HCT116 (cell line): ENCODE measurements at regions not wholly inside any gene's neighbourhood (a gene's known extent, or its start where the extent isn't known, plus 50 kb on each side); places are given as distances from the start of the nearest gene placed in this dataset.

Source experiments
- ATAC-seq: fragments of 200-7000 bp; cut with Tn5 transposase; 2 replicates; pipeline ENCODE4 v1.9.1; 2020; ENCODE audit warnings: mild to moderate bottlenecking, moderate library complexity
- BruUV-seq: library from RNA; stranded (reverse); fragments of 400-500 nt; replicated peaks from 2 replicates; lab custom pipeline; 2021; lab: Mats Ljungman, UMichigan
- CTCF ChIA-PET: fragments of 300-600 bp; sonication (Branson Sonifier 250); formaldehyde crosslinking; loops from one replicate; lab custom pipeline; 2021; ENCODE audit warnings: antibody characterized with exemption; lab: Charles Lee
- POLR2A ChIA-PET: fragments of 300-600, 350-600 bp; sonication (Branson Sonifier 250); formaldehyde crosslinking; loops from one replicate; lab custom pipeline; 2021; ENCODE audit warnings: antibody characterized with exemption; lab: Charles Lee
- RAD21 ChIA-PET, 2 experiments: fragments of 300-600 bp; sonication (Branson Sonifier 250); formaldehyde crosslinking; loops; one replicate each; lab custom pipeline; 2023; ENCODE audit warnings: low total read pairs in 2 of 2; ENCODE audit not compliant: uncharacterized antibody in 2 of 2, unreplicated experiment in 2 of 2, low non-redundant PET in 1 of 2; lab: Charles Lee
- DNase-seq: peaks from one replicate; pipeline ENCODE4 v3.0.0-alpha.2; 2010; ENCODE audit warnings: low read depth, low spot score
- H2AFZ ChIP-seq: fragments of 200-600 bp; shearing (Covaris generic), sonication (generic); 2 replicates; pipeline ENCODE4 v1.6.1; 2017; ENCODE audit warnings: low read depth, mixed run types, mixed read lengths, antibody characterized with exemption, low read length; ENCODE audit not compliant: poor library complexity, severe bottlenecking
- H3K27ac ChIP-seq: 2 replicates; pipeline ENCODE4 v1.5.1; 2012; ENCODE audit warnings: low read depth, low read length
- H3K27me3 ChIP-seq: fragments of 200-600 bp; sonication (generic); 2 replicates; pipeline ENCODE4 v1.6.1; 2016; ENCODE audit warnings: mixed run types, low read length, mixed read lengths; ENCODE audit not compliant: insufficient read depth
- H3K36me3 ChIP-seq, 2 experiments: fragments of 200-500 bp in 1 of 2; fragments of 200-600 bp in 1 of 2; sonication (Bioruptor generic) in 1 of 2; sonication (generic) in 1 of 2; 2 replicates each; pipeline versions ENCODE4 v1.5.1 to v1.6.1; 2014 to 2016; ENCODE audit warnings: low read length in 2 of 2, inconsistent platforms in 1 of 2, mixed read lengths in 1 of 2, mixed run types in 1 of 2; ENCODE audit not compliant: insufficient read depth in 2 of 2, control insufficient read depth in 1 of 2
- H3K4me1 ChIP-seq, 2 experiments: fragments of 200-600 bp in 1 of 2; sonication (generic) in 1 of 2; 2 replicates each; pipeline versions ENCODE4 v1.5.1 to v1.6.1; 2012 to 2017; ENCODE audit warnings: low read length in 2 of 2, inconsistent platforms in 1 of 2, mild to moderate bottlenecking in 1 of 2, mixed read lengths in 1 of 2, mixed run types in 1 of 2, moderate library complexity in 1 of 2; ENCODE audit not compliant: insufficient read depth in 2 of 2, control insufficient read depth in 1 of 2
- H3K4me2 ChIP-seq: fragments of 200-600 bp; sonication (generic); 2 replicates; pipeline ENCODE4 v1.6.1; 2017; ENCODE audit warnings: mixed run types, low read length, mixed read lengths
- H3K4me3 ChIP-seq, 2 experiments: fragments of 200-600 bp in 1 of 2; sonication (generic) in 1 of 2; replicated peaks in 1 of 2; 2 replicates each; pipeline ENCODE4 v1.5.1; 2011 to 2016; ENCODE audit warnings: low read length in 2 of 2, control low read depth in 1 of 2, low read depth in 1 of 2, mild to moderate bottlenecking in 1 of 2, mixed read lengths in 1 of 2, mixed run types in 1 of 2
- H3K79me2 ChIP-seq: fragments of 200-600 bp; sonication (generic); 2 replicates; pipeline ENCODE4 v1.6.1; 2017; ENCODE audit warnings: mild to moderate bottlenecking, mixed run types, low read length, moderate library complexity, mixed read lengths; ENCODE audit not compliant: insufficient read depth
- H3K9ac ChIP-seq: fragments of 200-600 bp; sonication (generic); 2 replicates; pipeline ENCODE4 v1.6.1; 2016; ENCODE audit warnings: low read length, mixed read lengths
- H3K9me2 ChIP-seq: fragments of 200-600 bp; sonication (generic), shearing (Covaris generic); 2 replicates; pipeline ENCODE4 v1.6.1; 2017; ENCODE audit warnings: mixed run types, mild to moderate bottlenecking, moderate library complexity; ENCODE audit not compliant: insufficient read depth
- H3K9me3 ChIP-seq, 2 experiments: fragments of 200-500 bp in 1 of 2; fragments of 200-600 bp in 1 of 2; sonication (Bioruptor generic) in 1 of 2; sonication (generic) in 1 of 2; 2 replicates each; pipeline ENCODE4 v1.6.1; 2014 to 2017; ENCODE audit warnings: low read length in 2 of 2, mixed read lengths in 2 of 2, inconsistent platforms in 1 of 2, low read depth in 1 of 2, mild to moderate bottlenecking in 1 of 2, mixed run types in 1 of 2, moderate library complexity in 1 of 2; ENCODE audit not compliant: control insufficient read depth in 1 of 2, insufficient read depth in 1 of 2
- H4K20me1 ChIP-seq: fragments of 200-600 bp; sonication (generic), shearing (Covaris generic); 2 replicates; pipeline ENCODE4 v1.6.1; 2017; ENCODE audit warnings: mixed run types, mild to moderate bottlenecking, moderate library complexity; ENCODE audit not compliant: insufficient read depth
- ATF3 ChIP-seq: IDR thresholded peaks from 2 replicates; pipeline ENCODE4 v1.6.1; 2012
- CEBPB ChIP-seq: IDR thresholded peaks from 2 replicates; pipeline ENCODE4 v1.6.1; 2012; ENCODE audit warnings: low read depth
- EGR1 ChIP-seq: IDR thresholded peaks from 2 replicates; pipeline ENCODE4 v1.6.1; 2012; ENCODE audit warnings: low read depth
- ELF1 ChIP-seq: IDR thresholded peaks from 2 replicates; pipeline ENCODE4 v1.6.1; 2012; ENCODE audit warnings: low read depth, borderline replicate concordance
- EZH2 ChIP-seq: fragments of 200-600 bp; sonication (generic); IDR thresholded peaks from 2 replicates; pipeline ENCODE4 v1.6.1; 2017; ENCODE audit warnings: antibody characterized with exemption, mixed run types
- EZH2phosphoT487 ChIP-seq: fragments of 200-600 bp; IDR thresholded peaks from 2 replicates; pipeline ENCODE4 v1.6.1; 2018; ENCODE audit warnings: antibody characterized with exemption, borderline replicate concordance
- JUND ChIP-seq: IDR thresholded peaks from 2 replicates; pipeline ENCODE4 v1.6.1; 2012
- POLR2A ChIP-seq: IDR thresholded peaks from 2 replicates; pipeline ENCODE4 v1.7.0; 2011; ENCODE audit warnings: borderline replicate concordance; ENCODE audit not compliant: insufficient read depth, insufficient read length; ENCODE audit errors: extremely low read depth
- RAD21 ChIP-seq: IDR thresholded peaks from 2 replicates; pipeline ENCODE4 v1.6.1; 2012; ENCODE audit warnings: low read depth, mild to moderate bottlenecking
- REST ChIP-seq: IDR thresholded peaks from 2 replicates; pipeline ENCODE4 v1.6.1; 2012; ENCODE audit warnings: low read depth
- SIN3A ChIP-seq: IDR thresholded peaks from 2 replicates; pipeline ENCODE4 v1.6.1; 2012; ENCODE audit warnings: low read depth
- SP1 ChIP-seq: IDR thresholded peaks from 2 replicates; pipeline ENCODE4 v1.6.1; 2012; ENCODE audit warnings: low read depth
- SRF ChIP-seq: IDR thresholded peaks from 2 replicates; pipeline ENCODE4 v1.6.1; 2012; ENCODE audit warnings: low read depth
- TCF7L2 ChIP-seq: IDR thresholded peaks from 2 replicates; pipeline ENCODE4 v1.7.0; 2011; ENCODE audit warnings: borderline replicate concordance, inconsistent platforms; ENCODE audit not compliant: insufficient read depth, insufficient read length; ENCODE audit errors: extremely low read depth
- ZNF274 ChIP-seq: fragments of 200-500 bp; sonication (Bioruptor generic); IDR thresholded peaks from 2 replicates; pipeline ENCODE4 v1.6.1; 2014; ENCODE audit warnings: mild to moderate bottlenecking, low read depth, low read length, inconsistent platforms
- intact Hi-C: fragments of 100-400 bp; cut with micrococcal nuclease; formaldehyde crosslinking; loops from 2 replicates; pipeline ENCODE4 v1.10.0; 2022

- no peaks in the 10 kb centered on the region for H3K79me2 ChIP-seq
- no peak overlapping the region for H3K4me2 ChIP-seq
- no peak for ATAC-seq
- H3K9ac ChIP-seq, result no peak overlapping the region
- no peaks in the 10 kb centered on the region for H3K4me1 ChIP-seq
- no peak overlapping the region for H3K27ac ChIP-seq
- DNase-seq, result no peak
- BruUV-seq, result no TSS peak
- H4K20me1 ChIP-seq, result no peaks in the 10 kb centered on the region; the same call in 1 of the 2 replicates
- no peaks in the 10 kb centered on the region for H3K9me3 ChIP-seq
- H3K9me2 ChIP-seq, result no peaks in the 10 kb centered on the region
- no peak overlapping the region for H3K4me3 ChIP-seq
- H3K27me3 ChIP-seq, result peaks cover 26% of the 10 kb centered on the region
- no peak for TF ChIP-seq ZNF274
- no peak for TF ChIP-seq TCF7L2
- no peak for TF ChIP-seq EZH2
- TF ChIP-seq SP1, result no peak
- TF ChIP-seq REST, result no peak
- no peak for TF ChIP-seq JUND
- TF ChIP-seq ATF3, result no peak
- TF ChIP-seq EGR1, result no peak
- TF ChIP-seq CEBPB, result no peak
- no peak for TF ChIP-seq ELF1
- TF ChIP-seq RAD21, result no peak
- TF ChIP-seq SIN3A, result no peak
- no peak for TF ChIP-seq EZH2phosphoT487
- TF ChIP-seq POLR2A, result no peak
- no peak for TF ChIP-seq SRF
- H2AFZ ChIP-seq, result no peak overlapping the region
- no peaks in the 10 kb centered on the region for H3K36me3 ChIP-seq
- ChIA-PET CTCF (interaction anchor here (1.1 to 3.0 kb wide), 3 partner anchors 17 to 285 kb away, joined by 4 to 73 read pairs (median 6); no protein-coding TSS in a partner anchor), RAD21 (no interaction called here), POLR2A (no interaction called here)
- intact Hi-C loops, result loop anchor here (5.0 kb wide), 1 partner anchor 990 kb away; no protein-coding TSS in a partner anchor
Measured at GRCh38 chr4:81352446-81352835, 119.3 kb downstream of the RASGEF1B start.
